ENCODE measurements at regions not wholly inside any gene's neighbourhood (a gene's known extent, or its start where the extent isn't known, plus 50 kb on each side); places are given as distances from the start of the nearest gene placed in this dataset.

DNA sequence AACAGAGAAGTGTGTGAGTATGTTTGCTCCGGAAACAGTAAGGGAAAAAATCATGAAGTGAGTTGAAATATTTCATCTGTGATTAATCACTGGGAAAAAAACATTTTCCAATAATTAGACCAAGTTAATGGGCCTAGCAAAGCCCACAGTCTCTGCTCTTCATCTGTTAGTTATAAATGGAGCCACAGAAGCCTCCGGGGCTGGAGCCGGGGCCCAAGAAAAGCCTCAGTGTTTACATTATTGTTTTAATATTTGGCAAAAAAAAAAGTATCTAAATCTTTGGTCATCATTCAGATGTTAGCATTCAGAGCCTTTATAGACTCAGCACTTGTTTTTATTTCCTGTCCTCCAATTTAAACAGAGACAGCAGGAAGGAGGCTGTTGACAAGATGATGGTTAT is 115.0 kb downstream of the UBE2U start:
- in situ Hi-C loops (cut with MboI; ENCODE audit: low sequenced_read_pairs in 4 of 4) (no loop called here), intact Hi-C loops (cut with DNase I; ENCODE audit: low total_unique reads) (no loop called here)
- TF ChIP-seq, protein P1, sequence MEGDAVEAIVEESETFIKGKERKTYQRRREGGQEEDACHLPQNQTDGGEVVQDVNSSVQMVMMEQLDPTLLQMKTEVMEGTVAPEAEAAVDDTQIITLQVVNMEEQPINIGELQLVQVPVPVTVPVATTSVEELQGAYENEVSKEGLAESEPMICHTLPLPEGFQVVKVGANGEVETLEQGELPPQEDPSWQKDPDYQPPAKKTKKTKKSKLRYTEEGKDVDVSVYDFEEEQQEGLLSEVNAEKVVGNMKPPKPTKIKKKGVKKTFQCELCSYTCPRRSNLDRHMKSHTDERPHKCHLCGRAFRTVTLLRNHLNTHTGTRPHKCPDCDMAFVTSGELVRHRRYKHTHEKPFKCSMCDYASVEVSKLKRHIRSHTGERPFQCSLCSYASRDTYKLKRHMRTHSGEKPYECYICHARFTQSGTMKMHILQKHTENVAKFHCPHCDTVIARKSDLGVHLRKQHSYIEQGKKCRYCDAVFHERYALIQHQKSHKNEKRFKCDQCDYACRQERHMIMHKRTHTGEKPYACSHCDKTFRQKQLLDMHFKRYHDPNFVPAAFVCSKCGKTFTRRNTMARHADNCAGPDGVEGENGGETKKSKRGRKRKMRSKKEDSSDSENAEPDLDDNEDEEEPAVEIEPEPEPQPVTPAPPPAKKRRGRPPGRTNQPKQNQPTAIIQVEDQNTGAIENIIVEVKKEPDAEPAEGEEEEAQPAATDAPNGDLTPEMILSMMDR (IDR thresholded peaks at IDR 0.05 in 4 of 5, conservative IDR thresholded peaks at IDR 0.05 in 1 of 5): no peak
- TF ChIP-seq POLR2A (IDR thresholded peaks at IDR 0.05): no peak
- Histone ChIP-seq H3K27me3 (no peaks in the 10 kb centered on the region), H3K4me3 (no peak overlapping the region), H3K4me1 (no peaks in the 10 kb centered on the region), H3K36me3 (no peaks in the 10 kb centered on the region), H3K27ac (no peak overlapping the region), H3K9me3 (no peaks in the 10 kb centered on the region)
- no peak for ATAC-seq
- no peak for DNase-seq

DNA sequence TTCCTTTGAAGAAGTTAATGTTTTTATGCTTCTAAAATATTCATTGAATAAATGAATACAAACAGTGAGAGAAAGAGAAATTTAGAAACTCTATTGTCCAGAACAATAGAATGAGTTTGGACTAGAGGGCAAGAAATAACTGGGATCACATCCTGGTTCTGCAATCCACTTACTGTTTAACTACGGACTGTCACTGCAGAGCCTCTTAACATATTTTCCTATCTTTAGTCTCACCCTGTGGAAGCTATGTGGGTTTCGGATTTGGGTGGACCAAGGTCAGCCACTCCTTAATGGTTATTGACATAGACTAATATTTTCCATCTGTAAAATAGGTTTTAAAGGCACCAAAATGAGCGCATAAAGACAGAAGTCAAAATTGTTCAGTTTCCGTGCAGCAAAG is 116.6 kb downstream of the UBE2U start:
- TF ChIP-seq, protein P1 (IDR thresholded peaks at IDR 0.05 in 4 of 5, conservative IDR thresholded peaks at IDR 0.05 in 1 of 5): no peak
- no peak for TF ChIP-seq POLR2A (IDR thresholded peaks at IDR 0.05)
- Histone ChIP-seq H3K36me3 (no peaks in the 10 kb centered on the region), H3K4me1 (no peaks in the 10 kb centered on the region), H3K9me3 (no peaks in the 10 kb centered on the region), H3K27me3 (no peaks in the 10 kb centered on the region), H3K4me3 (no peak overlapping the region), H3K27ac (no peak overlapping the region)
- ATAC-seq: no peak
- no peak for DNase-seq
- intact Hi-C loops (cut with DNase I; ENCODE audit: low total_unique reads) (no loop called here), in situ Hi-C loops (cut with MboI; ENCODE audit: low sequenced_read_pairs in 4 of 4) (no loop called here)

DNA sequence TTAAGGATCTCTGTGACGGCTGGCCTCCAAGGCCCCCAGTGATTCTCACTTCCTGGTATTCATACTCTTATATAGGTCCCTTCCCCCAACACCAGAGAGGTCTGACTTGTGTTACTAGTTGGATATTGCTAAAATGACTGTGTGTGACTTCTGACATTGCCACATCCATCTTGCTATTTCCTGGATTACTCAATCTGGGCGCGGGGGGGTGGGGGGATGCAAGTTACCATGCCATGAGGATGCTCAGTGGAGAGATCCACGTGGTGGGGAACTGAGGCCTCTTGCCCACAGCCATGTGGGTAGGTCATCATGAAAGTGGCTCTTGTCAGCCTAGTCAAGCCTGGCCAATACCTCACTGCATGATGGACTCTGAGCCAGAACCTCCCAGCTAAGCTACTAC is 117.0 kb downstream of the UBE2U start:
- in situ Hi-C loops (cut with MboI; ENCODE audit: low sequenced_read_pairs in 4 of 4) (no loop called here), intact Hi-C loops (cut with DNase I; ENCODE audit: low total_unique reads) (no loop called here)
- H3K9me3 ChIP-seq: no peaks in the 10 kb centered on the region
- H3K36me3 ChIP-seq: no peaks in the 10 kb centered on the region
- no peak overlapping the region for H3K27ac ChIP-seq
- H3K4me1 ChIP-seq: no peaks in the 10 kb centered on the region
- no peak overlapping the region for H3K4me3 ChIP-seq
- no peaks in the 10 kb centered on the region for H3K27me3 ChIP-seq
- no peak for DNase-seq
- no peak for TF ChIP-seq POLR2A (IDR thresholded peaks at IDR 0.05)
- TF ChIP-seq, protein P1 (IDR thresholded peaks at IDR 0.05 in 4 of 5, conservative IDR thresholded peaks at IDR 0.05 in 1 of 5): no peak
- no peak for ATAC-seq

DNA sequence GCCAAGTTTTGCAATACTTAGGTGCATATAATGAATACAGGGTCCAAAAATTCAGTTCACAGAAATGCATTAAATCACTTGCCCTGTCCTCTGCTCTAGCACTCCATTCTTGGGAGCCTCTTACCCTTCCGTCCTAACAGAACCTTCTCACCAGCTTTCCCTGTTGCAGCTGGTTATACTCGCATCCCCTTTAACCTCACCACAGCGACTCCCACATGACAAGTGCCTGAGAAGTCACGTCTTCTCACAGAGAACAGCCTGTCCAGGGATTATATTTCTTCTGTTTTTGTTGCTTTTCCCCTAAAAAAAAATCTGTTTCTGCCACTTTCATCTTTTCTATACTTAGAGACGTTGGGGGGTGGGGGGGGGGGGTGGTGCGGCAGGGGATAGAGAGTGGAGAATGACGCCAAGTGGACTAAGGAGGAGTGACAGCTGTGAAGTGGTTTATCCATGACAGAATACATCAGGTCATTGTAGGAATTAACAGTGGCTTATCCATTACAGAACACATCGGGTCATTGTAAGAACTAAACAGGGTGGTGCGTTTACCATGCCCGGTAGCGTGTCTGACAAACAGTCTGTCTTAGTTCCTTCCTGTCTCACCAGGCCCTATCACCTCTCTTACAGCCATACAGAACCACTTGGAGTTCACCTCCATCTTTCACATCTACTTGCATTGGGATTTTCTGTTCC is 117.6 kb downstream of the UBE2U start:
- in situ Hi-C loops (cut with MboI; ENCODE audit: low sequenced_read_pairs in 4 of 4): no loop called here
- ATAC-seq: no peak
- Histone ChIP-seq H3K27ac (no peak overlapping the region), H3K36me3 (no peaks in the 10 kb centered on the region), H3K4me3 (no peak overlapping the region), H3K27me3 (no peaks in the 10 kb centered on the region), H3K4me1 (no peaks in the 10 kb centered on the region), H3K9me3 (no peaks in the 10 kb centered on the region)
- intact Hi-C loops (cut with DNase I; ENCODE audit: low total_unique reads): no loop called here
- TF ChIP-seq POLR2A (IDR thresholded peaks at IDR 0.05): no peak
- TF ChIP-seq, protein P1 (IDR thresholded peaks at IDR 0.05 in 4 of 5, conservative IDR thresholded peaks at IDR 0.05 in 1 of 5): no peak
- no peak for DNase-seq

DNA sequence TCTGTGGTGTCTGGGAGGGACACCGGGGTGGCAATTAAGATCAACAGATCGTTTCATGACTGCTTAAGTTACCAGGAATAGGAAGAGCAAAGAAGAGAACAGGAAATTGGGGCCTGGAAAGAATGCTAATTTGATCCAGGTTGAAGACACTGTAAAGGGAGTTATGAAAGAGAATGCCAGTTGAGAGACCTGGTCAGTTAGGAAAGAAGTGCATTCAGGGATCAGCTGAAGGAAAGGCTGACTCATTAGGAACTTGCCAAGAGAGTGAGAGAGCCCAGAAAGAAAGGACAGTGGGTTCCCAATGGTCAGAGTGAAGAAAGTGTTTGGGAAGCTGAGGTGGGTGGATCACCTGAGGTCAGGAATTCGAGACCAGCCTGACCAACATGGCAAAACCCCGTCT is 119.6 kb downstream of the UBE2U start:
- no peaks in the 10 kb centered on the region for H3K27me3 ChIP-seq
- no peak overlapping the region for H3K27ac ChIP-seq
- H3K4me3 ChIP-seq: no peak overlapping the region
- intact Hi-C loops (cut with DNase I; ENCODE audit: low total_unique reads): no loop called here
- in situ Hi-C loops (cut with MboI; ENCODE audit: low sequenced_read_pairs in 4 of 4): no loop called here
- no peak for DNase-seq
- no peaks in the 10 kb centered on the region for H3K9me3 ChIP-seq
- H3K36me3 ChIP-seq: no peaks in the 10 kb centered on the region
- no peaks in the 10 kb centered on the region for H3K4me1 ChIP-seq
- TF ChIP-seq, protein P1 (IDR thresholded peaks at IDR 0.05 in 4 of 5, conservative IDR thresholded peaks at IDR 0.05 in 1 of 5): no peak
- ATAC-seq: no peak

All from gastrocnemius medialis (tissue), 4 donors.